Mammary epithelial cell (primary cell): ENCODE measurements at regions not wholly inside any gene's neighbourhood (a gene's known extent, or its start where the extent isn't known, plus 50 kb on each side); places are given as distances from the start of the nearest gene placed in this dataset.

Experiments used
- CTCF ChIP-seq, 2 donors: IDR thresholded peaks in 1 of 2; conservative IDR thresholded peaks in 1 of 2; 2 replicates each; pipeline ENCODE4 v1.5.1; 2011 to 2012; ENCODE audit warnings: inconsistent platforms in 2 of 2, low read length in 2 of 2, mild to moderate bottlenecking in 2 of 2, control low read depth in 1 of 2, low read depth in 1 of 2; ENCODE audit not compliant: insufficient read depth in 1 of 2; ENCODE audit errors: extremely low read depth in 1 of 2
- EZH2 ChIP-seq: IDR thresholded peaks from 2 replicates; pipeline ENCODE4 v1.6.1; 2012; ENCODE audit warnings: low read length, inconsistent platforms, borderline replicate concordance

- TF ChIP-seq CTCF (conservative IDR thresholded peaks at IDR 0.05 in 1 of 2, IDR thresholded peaks at IDR 0.05 in 1 of 2; ENCODE audit: extremely low read depth in 1 of 2, insufficient read depth in 1 of 2, low read depth in 1 of 2, low read length in 2 of 2) (no peak), EZH2 (no peak)
Observed at GRCh38 chr3:181886676-181887075, 175.0 kb downstream of the SOX2 start.
